ENCODE measurements at regions not wholly inside any gene's neighbourhood (a gene's known extent, or its start where the extent isn't known, plus 50 kb on each side); places are given as distances from the start of the nearest gene placed in this dataset.

DNA sequence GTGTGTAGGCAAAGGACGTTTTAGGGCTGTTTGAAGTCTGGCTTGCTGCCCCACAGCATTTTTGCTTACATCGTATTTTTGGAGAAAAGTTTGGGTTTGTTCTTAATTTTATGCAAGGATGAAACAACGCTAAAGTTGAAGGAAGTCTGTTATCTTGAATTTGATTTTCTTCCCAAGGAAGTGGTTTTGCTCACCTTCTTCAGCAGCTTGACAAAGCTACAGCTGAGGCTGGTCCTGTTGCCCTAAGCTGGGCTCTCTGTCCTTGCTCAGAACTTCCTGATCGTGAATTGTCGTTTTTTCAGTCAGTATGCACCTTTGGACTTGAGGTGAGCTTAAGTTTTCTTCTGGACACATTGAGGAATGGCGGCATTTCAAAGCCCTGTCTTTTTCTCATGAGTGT, 62.1 kb upstream of the GSX1 start:
- intact Hi-C loops (cut with micrococcal nuclease; ENCODE audit: unreplicated experiment) (no loop called here), in situ Hi-C loops (cut with MboI) (no loop called here)
- ChIA-PET RAD21 (ENCODE audit: unreplicated experiment) (no interaction called here), CTCF (interaction anchor here (1.6 kb wide), 1 partner anchor 21 kb away, joined by 3 read pairs; no protein-coding TSS in a partner anchor), SMC1A (ENCODE audit: uncharacterized antibody, unreplicated experiment) (no interaction called here), POLR2A (no interaction called here)
- no peak for ATAC-seq
- no peak for FAIRE-seq
- H3K4me3 ChIP-seq = no peak overlapping the region
- H3K4me1 ChIP-seq (ENCODE audit: control insufficient read depth, insufficient read depth, low read length) = no peaks in the 10 kb centered on the region
- no peak overlapping the region for H3K27ac ChIP-seq (ENCODE audit: control insufficient read depth, insufficient read depth)
- H3K36me3 ChIP-seq (ENCODE audit: control insufficient read depth in 2 of 2, insufficient read depth in 2 of 2, low read length in 1 of 2) = no peaks in the 10 kb centered on the region
- TF ChIP-seq, protein P1, sequence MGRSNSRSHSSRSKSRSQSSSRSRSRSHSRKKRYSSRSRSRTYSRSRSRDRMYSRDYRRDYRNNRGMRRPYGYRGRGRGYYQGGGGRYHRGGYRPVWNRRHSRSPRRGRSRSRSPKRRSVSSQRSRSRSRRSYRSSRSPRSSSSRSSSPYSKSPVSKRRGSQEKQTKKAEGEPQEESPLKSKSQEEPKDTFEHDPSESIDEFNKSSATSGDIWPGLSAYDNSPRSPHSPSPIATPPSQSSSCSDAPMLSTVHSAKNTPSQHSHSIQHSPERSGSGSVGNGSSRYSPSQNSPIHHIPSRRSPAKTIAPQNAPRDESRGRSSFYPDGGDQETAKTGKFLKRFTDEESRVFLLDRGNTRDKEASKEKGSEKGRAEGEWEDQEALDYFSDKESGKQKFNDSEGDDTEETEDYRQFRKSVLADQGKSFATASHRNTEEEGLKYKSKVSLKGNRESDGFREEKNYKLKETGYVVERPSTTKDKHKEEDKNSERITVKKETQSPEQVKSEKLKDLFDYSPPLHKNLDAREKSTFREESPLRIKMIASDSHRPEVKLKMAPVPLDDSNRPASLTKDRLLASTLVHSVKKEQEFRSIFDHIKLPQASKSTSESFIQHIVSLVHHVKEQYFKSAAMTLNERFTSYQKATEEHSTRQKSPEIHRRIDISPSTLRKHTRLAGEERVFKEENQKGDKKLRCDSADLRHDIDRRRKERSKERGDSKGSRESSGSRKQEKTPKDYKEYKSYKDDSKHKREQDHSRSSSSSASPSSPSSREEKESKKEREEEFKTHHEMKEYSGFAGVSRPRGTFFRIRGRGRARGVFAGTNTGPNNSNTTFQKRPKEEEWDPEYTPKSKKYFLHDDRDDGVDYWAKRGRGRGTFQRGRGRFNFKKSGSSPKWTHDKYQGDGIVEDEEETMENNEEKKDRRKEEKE (IDR thresholded peaks at IDR 0.05) = no peak
- no peak for TF ChIP-seq ZNF217 (IDR thresholded peaks at IDR 0.05)
- TF ChIP-seq, protein P2, sequence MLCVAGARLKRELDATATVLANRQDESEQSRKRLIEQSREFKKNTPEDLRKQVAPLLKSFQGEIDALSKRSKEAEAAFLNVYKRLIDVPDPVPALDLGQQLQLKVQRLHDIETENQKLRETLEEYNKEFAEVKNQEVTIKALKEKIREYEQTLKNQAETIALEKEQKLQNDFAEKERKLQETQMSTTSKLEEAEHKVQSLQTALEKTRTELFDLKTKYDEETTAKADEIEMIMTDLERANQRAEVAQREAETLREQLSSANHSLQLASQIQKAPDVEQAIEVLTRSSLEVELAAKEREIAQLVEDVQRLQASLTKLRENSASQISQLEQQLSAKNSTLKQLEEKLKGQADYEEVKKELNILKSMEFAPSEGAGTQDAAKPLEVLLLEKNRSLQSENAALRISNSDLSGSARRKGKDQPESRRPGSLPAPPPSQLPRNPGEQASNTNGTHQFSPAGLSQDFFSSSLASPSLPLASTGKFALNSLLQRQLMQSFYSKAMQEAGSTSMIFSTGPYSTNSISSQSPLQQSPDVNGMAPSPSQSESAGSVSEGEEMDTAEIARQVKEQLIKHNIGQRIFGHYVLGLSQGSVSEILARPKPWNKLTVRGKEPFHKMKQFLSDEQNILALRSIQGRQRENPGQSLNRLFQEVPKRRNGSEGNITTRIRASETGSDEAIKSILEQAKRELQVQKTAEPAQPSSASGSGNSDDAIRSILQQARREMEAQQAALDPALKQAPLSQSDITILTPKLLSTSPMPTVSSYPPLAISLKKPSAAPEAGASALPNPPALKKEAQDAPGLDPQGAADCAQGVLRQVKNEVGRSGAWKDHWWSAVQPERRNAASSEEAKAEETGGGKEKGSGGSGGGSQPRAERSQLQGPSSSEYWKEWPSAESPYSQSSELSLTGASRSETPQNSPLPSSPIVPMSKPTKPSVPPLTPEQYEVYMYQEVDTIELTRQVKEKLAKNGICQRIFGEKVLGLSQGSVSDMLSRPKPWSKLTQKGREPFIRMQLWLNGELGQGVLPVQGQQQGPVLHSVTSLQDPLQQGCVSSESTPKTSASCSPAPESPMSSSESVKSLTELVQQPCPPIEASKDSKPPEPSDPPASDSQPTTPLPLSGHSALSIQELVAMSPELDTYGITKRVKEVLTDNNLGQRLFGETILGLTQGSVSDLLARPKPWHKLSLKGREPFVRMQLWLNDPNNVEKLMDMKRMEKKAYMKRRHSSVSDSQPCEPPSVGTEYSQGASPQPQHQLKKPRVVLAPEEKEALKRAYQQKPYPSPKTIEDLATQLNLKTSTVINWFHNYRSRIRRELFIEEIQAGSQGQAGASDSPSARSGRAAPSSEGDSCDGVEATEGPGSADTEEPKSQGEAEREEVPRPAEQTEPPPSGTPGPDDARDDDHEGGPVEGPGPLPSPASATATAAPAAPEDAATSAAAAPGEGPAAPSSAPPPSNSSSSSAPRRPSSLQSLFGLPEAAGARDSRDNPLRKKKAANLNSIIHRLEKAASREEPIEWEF (IDR thresholded peaks at IDR 0.05; ENCODE audit: insufficient replicate concordance, low read depth, low read length) = no peak
- TF ChIP-seq, protein P3, sequence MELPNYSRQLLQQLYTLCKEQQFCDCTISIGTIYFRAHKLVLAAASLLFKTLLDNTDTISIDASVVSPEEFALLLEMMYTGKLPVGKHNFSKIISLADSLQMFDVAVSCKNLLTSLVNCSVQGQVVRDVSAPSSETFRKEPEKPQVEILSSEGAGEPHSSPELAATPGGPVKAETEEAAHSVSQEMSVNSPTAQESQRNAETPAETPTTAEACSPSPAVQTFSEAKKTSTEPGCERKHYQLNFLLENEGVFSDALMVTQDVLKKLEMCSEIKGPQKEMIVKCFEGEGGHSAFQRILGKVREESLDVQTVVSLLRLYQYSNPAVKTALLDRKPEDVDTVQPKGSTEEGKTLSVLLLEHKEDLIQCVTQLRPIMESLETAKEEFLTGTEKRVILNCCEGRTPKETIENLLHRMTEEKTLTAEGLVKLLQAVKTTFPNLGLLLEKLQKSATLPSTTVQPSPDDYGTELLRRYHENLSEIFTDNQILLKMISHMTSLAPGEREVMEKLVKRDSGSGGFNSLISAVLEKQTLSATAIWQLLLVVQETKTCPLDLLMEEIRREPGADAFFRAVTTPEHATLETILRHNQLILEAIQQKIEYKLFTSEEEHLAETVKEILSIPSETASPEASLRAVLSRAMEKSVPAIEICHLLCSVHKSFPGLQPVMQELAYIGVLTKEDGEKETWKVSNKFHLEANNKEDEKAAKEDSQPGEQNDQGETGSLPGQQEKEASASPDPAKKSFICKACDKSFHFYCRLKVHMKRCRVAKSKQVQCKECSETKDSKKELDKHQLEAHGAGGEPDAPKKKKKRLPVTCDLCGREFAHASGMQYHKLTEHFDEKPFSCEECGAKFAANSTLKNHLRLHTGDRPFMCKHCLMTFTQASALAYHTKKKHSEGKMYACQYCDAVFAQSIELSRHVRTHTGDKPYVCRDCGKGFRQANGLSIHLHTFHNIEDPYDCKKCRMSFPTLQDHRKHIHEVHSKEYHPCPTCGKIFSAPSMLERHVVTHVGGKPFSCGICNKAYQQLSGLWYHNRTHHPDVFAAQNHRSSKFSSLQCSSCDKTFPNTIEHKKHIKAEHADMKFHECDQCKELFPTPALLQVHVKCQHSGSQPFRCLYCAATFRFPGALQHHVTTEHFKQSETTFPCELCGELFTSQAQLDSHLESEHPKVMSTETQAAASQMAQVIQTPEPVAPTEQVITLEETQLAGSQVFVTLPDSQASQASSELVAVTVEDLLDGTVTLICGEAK (IDR thresholded peaks at IDR 0.05; ENCODE audit: borderline replicate concordance) = no peak
- TF ChIP-seq, protein P4, sequence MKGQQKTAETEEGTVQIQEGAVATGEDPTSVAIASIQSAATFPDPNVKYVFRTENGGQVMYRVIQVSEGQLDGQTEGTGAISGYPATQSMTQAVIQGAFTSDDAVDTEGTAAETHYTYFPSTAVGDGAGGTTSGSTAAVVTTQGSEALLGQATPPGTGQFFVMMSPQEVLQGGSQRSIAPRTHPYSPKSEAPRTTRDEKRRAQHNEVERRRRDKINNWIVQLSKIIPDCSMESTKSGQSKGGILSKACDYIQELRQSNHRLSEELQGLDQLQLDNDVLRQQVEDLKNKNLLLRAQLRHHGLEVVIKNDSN (IDR thresholded peaks at IDR 0.05; ENCODE audit: borderline replicate concordance, extremely low read length, insufficient read depth, low read depth, low read length) = no peak
- no peak for TF ChIP-seq CEBPB (IDR thresholded peaks at IDR 0.05; ENCODE audit: borderline replicate concordance in 1 of 2, low read depth in 2 of 2, low read length in 2 of 2)
- BruUV-seq (replicated peaks) = no TSS peak
- WGBS (ENCODE audit: insufficient coverage, insufficient replicate concordance, low lambda C conversion rate, missing lambda C conversion rate) = 1% methylated on average over 6 of the region's 6 CpGs
- no peaks in the 10 kb centered on the region for H3K9me3 ChIP-seq (replicated peaks; ENCODE audit: control insufficient read depth, insufficient read depth, low read length)
- H4K20me1 ChIP-seq (ENCODE audit: control insufficient read depth, insufficient read depth) = no peaks in the 10 kb centered on the region
- H3K27me3 ChIP-seq (replicated peaks in 1 of 2; ENCODE audit: control insufficient read depth in 2 of 2, insufficient read depth in 2 of 2, low read length in 1 of 2) = no peaks in the 10 kb centered on the region
- H3K4me2 ChIP-seq (ENCODE audit: control insufficient read depth, insufficient read depth) = no peak overlapping the region
- H3K79me2 ChIP-seq (ENCODE audit: control insufficient read depth, insufficient read depth, low read length) = no peaks in the 10 kb centered on the region
- no peak for DNase-seq (ENCODE audit: low read depth, low spot score)
- H3K9ac ChIP-seq (ENCODE audit: control insufficient read depth, insufficient read depth, low read length) = no peak overlapping the region
- no peak overlapping the region for H2AFZ ChIP-seq (ENCODE audit: control insufficient read depth, low read depth, low read length)

Data from GM12878 (cell line).